Stimulated activated CD4-positive, alpha-beta T cell treated with anti-CD3 and anti-CD28 coated beads, TNF-alpha, amount 100 ng/mL, for 4 hours (primary cell): ENCODE measurements at regions not wholly inside any gene's neighbourhood (a gene's known extent, or its start where the extent isn't known, plus 50 kb on each side); places are given as distances from the start of the nearest gene placed in this dataset.

Experiments used
- DNase-seq, 3 experiments: peaks; one replicate each; pipeline ENCODE4 v3.0.0-alpha.2; 2020; ENCODE audit warnings: low read depth in 3 of 3

DNA sequence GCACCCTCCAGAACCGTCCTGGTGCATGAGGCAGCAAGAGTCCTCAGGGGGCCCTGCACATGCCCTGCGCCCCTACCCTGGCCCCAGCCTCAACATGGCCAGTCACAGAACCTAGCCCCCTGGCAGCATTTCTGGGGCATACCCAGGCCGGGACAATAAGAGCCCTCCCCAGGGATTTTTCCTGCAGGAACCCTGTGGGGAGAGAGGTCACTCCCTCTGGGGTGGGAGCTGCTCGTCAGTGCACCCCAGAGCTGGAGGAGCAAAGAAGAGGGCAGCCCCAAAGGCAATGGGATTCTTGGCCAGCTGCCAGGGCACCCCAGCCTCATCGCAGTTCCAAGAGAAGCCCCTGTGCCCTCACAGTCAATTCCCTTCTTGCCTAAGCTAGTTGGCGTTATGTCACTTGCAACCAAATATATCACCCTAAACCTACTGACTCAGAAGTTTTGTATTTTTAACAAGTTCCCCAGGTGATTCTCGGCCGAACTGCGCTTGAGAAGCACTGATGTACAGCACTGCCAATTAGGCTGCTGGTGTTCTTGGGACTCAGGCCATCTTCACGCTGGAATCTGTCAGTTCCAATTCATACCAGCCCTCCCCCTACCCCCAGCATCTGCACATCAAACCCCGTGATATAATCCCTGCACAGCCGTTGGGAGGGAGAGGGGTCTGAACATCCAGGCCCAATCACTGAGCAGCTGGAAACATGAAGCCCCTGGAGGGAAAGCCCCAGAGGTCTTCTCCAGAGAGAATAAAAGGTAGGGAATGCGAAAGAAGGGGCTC is 87.5 kb upstream of the PRR20G start:
- no peak for DNase-seq

DNA sequence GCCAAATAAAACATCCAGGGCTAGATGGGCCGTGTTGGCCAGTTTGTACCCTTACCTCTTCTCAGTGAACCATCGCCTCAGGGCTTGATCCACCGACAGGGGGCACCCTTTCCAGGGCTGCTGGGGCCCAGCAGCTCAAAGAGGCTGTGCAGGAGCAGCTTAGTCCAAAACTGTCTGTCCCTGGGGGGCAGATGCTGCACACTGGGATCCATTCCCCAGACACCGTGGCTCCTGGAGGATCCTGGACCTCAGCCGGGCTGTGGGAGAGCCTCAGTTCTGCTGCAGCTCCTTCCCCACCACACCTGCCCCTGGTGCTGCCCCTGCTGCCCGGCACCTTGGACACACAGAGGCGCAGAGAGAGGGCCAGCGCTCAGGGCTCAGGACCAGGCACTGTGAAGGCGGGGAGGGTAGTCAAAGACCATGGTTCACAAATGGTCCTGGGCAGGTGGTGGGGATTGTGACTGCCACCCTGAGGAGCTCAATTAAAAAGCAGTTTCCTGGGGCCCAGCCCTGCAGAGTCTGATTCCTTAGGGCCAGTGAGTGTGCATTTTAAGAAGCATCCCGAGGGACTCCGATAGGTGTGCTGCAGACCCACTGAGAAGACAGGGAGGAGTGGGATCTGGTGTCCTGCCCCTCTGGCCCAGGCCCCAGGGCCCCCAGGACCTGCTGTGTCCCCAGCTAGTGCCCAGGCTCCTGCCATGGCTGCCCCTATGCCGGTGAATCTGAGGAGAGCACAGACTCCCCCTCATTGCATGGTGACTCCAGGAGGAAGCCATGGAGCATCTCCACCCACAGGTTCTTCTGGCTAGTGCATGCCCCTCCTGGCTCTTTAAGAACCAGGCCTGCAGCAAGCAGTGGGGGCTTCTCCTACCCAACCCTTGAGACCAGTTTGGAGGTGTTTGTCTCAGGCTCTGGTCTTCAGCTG is 86.5 kb upstream of the PRR20G start:
- no peak for DNase-seq

DNA sequence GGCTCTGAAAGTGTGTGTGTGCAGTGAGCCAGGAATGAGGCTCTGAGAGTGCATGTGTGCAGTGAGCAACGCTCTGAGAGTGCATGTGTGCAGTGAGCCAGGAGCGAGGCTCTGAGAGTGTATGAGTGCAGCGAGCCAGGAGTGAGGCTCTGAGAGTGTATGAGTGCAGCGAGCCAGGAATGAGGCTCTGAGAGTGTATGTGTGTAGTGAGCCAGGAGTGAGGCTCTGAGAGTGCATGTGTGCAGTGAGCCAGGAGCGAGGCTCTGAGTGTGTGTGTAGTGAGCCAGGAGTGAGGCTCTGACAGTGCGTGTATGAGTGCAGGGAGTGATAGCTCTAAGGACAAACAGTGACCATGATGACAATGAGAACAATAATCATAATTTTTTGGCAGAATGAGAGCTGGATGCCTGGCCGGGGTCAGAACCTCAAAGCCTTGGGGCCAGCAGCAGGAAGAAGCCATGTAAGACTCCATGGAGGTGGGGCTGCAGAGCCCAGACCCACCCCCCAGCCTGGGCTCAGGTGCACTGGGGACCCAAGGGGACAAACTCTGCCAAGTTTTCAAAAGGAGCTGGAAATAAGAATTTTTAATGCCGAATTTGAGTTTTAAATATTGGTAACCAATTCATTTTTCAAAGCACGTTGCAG is 85.7 kb upstream of the PRR20G start:
- no peak for DNase-seq

DNA sequence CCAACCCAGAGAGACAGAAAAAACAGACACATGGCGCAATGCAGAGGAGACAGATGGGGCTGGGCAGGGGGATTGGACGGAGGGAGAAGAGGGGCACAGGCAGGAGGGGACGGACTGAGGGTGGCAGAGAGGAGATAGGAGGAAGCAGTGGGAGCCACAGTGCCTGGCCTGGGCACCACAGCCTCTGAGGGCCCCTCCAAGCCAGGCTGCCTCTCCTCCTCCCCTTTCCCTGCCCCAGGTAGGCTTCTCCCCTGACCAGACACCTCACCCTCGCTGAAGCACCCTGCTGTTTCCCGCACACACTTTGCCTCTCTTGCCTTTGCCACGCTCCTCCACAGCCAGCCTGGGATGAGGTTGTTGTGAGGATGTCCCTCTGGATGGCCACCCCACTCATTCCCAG is 84.0 kb upstream of the PRR20G start:
- no peak for DNase-seq

DNA sequence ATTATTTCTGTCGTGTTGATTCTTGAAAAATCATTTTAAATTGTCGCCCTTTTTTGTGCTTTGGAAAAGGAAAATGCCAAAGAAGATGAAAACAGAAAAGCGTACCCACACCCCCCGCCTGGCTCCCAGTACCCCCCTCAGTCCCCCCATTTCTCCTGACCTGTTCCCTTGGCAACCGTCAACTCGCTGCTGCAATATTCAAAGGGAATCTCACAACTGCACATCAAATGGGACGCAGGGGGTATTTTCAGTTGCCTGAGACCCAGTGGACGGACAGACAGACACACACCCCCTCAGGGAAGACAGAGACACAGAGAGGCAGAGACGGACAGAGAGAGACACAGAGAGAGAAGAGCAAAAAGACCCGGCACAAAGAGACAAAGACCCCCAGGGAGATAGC is 83.5 kb upstream of the PRR20G start:
- DNase-seq, result no peak

DNA sequence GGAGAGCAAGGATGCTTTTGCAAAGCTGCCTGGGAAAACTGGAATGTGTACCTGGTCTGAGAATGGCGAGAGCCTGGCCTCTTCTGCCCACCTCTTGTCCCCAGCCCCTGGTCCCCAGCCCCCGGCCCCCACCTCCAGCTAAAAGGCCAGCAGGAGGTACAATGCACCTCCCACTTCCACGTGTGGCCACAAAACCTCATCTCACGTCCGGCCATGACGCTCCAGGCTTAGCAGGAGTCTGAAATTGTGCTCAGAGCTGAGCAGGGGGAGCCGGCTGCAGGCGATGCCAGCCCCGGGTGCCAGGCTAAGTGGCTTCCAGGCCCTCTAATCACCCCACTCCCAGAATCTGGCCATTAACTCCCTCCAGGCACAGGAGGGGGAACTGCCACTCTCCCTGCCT is 83.1 kb upstream of the PRR20G start:
- DNase-seq, result no peak

DNA sequence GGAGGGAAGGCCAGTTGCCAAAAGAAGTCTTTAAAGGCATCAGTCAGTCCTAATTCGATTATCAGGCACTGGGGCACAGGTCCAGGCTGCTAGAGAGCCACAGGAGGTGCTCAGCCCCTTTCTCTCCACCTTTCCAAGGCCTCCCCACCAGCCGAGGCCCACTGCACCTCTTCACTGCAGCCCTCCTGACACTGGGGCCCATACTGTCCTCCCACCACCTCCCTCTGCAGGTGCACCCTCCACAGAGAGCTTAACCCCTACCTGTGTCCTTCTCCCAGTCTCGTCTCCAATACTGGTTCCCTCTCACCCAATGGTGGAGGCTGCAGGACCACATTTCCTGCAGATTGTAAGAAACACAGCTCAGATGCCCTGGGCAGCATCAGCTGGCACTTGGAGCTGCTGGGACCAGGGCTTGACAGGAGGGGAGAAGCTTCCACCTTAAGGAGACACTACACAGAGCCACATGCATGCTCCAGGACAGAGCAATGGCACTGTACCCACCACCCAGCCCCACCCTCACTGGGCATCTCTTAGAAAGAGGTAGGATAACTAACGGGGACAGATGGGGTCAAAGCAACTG is 81.6 kb upstream of the PRR20G start:
- DNase-seq, result no peak

DNA sequence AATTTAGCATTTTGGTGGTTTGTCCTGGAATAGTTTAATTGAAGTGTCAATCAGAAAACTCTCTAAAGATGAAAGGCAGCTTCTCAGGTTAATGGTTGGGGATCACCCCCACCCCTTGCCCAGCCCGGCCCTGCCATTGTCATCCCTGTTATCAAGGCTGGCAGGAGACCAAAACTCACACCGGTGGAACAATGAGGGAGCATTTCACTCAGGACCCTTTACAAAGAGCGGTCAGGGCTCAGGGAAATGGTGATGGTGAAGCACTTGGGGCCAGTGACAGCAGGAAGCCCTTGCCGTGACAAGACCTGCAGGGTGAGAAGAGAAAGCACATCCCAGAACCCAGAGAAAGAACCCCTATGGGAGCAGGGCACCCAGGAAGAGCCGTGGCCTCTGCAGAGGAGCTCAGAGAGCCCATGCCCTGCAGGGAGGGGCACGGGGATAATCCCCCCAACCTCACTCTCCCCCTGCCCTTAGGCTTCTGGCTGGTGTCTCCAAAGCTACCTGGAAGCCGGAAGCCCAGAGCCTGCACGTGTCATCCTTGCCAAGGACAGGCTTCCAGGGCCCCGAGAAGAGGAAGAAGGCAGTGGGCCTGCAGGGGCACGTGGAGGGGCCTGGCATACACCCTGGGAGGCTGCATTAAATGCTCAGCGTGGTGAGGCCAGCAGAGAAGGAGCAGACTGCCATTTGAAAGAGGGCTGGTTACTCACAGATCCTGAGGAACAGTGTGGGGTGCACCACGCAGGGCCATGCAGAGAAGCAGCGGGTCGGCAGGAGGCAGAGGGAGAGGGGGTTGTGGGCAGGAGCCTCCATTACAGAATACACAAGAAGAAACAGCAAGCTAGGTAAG is 80.6 kb upstream of the PRR20G start:
- DNase-seq, result no peak

DNA sequence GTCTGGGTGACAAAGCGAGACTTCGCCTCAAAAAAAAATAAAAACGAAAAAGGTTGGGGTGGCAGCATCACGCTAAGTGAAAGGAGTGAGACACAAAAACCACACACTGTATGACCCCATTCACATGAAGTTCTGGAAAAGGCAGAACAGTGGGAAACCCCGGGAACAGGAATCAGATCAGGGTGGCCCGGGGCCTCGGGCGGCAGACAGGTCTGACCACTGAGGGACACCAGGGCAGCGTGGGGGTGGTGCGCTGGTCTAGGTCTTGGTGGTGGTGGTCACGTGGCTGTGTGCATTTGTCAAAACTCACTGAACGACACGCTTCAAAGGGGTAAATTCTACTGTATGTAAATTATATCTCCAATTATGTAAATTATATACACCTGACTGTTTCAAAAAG is 79.7 kb upstream of the PRR20G start:
- no peak for DNase-seq

DNA sequence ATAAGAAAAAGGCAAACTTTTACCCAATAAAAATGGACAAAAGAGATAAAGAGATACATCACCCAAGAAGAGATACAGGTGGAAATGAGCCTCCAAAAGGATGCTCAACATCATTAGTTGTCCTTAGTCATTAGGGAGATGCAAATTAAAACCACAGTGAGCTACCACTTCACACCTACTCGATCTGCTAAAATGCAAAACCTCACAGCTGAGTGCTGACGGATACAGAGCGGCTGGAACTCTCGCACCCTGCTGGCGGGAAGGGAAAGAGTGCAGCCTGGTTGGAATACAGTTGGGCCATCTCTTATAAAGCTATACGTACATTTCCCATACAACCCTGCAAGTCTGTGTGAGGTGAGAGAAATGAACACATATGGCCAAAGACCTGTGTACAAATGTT is 78.5 kb upstream of the PRR20G start:
- DNase-seq, result no peak

DNA sequence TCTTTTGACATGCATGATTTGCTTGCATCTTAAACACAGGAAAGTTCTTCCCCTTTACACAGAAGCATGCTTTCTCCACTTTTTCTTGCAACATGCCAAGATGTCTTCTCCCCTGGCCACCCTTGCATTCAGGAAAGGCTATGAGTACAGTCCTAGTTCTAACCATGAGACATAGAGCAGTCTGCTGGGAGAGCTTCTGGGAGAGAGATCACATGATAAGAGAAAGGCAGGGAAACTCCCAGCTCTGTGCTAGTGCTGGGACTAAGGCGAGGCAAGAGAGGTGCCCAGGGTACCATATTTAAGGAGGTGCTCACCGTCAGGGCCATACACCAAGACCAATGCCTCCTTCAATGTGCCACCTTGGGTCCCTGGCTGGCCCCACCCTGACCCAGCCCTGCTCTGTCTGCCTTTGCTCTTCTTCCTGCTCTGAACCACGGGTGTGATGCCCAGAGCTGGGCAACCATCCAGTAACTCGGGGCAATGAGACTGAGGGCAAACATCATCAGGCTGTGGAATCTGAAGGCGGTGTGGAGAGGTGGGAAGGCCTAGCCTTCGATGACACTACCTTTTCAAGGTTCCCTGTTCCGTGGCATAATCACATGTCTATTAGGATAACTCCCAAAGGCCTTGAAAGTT is 77.4 kb upstream of the PRR20G start:
- DNase-seq, result no peak

DNA sequence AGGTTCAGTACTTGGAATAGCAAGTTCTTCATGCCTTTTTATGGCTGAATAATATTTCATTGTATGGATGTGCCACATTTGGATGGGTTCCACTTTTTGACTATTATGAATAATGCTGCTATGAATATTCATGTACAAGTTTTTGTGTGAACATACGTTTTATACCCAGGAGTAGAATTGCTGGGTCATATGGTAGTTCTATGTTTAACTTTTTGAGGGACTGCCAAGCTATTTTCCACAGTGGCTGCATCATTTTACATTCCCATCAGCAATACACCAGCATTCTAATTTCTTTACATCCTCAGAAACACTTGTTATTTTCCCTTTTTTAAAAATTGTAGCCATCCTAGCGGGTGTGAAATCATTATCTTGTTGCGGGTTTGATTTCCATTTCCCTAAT is 76.0 kb upstream of the PRR20G start:
- DNase-seq, result no peak

DNA sequence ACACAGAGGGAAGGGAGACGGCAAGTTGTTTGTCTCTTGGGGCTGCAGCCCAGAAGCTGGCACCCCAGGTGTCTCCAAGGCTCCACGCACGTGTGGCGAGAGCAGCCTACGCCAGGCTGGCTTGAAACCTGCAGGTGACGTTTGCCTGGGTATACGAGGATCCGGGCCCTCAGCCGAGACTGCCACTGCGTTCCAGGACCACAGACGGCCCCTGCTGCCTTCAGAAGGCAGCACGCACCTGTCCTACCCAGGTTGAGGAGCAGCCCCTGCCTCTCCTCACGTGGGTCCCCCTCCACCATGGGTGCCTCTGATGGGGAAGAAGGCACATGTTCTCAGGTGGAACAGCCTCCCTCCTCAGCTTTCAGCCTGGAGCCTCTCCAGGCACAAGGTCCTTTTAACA is 75.3 kb upstream of the PRR20G start:
- no peak for DNase-seq

DNA sequence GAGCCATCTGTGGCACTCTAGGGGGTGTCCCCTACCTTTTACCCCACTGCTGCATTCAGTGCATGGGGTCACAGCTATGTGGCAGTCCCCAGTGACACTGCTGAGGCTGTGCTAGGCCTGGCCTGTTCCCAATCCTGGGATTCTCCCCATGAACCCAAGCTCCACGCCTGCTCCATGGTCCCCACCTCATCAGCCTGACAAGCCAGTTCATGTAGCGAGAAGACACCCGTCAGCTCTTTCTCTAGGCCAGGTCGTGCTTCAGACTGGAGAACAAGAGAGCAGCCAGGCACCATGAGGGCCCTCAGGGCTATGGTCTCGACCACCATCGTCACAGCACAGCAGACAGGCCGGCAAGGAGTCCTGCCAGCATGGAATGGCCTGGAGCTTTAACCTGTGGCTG is 72.8 kb upstream of the PRR20G start:
- DNase-seq, result no peak

DNA sequence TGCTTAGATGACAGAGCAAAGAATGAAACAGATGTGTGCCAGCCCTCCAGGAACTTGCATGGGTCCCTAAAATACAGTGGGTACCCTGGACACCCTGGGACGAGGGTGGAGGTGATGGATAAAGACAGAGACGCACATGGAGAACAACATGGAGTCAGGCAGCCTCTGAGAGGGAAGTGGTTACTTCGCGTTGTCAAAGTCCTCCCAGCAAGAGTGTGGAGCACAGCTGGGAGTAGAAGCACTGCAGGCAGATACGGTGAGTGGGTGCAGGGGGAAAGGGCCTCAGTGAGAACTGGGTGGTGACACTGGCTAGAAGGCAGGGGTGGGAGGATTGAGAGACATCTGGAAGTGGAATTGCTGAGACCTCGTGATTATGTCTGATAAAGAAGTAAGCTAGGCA is 70.8 kb upstream of the PRR20G start:
- no peak for DNase-seq

DNA sequence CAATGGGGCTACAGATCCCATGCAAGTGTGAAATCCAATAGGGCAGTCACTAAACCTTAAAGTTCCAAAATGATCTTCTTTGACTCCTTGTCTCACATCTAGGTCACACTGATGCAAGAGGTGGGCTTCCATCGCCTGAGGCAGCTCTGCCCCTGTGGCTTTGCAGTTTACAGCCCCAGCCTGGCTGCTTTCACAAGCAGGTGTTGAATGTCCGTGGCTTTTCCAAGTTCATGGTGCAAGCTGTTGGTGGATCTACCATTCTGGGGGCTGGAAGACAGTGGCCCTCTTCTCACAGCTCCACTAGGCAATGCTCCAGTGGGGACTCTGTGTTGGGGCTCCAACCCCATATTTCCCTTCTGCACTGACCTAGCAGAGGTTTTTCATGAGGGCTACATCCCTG is 68.5 kb upstream of the PRR20G start:
- DNase-seq, result no peak

DNA sequence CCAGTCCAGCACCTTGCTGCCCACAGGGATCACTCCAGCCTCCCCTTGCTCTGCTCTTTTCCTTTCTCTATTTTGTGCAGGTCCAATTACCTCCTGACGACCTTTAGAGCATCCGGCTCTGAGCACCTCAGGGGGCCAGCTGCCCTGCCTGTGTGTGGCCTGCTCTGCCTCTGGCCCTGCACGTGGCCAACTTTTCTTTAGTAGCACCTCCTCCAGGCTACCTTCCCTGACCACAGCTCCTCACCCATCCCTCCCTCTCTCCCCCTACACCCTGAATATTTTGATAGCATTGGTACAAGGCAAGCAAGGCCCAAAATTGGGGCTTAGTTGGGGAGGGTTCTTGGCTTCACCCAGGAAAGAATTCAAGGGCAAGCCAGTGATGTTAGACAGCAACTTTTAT is 66.9 kb upstream of the PRR20G start:
- DNase-seq, result no peak

DNA sequence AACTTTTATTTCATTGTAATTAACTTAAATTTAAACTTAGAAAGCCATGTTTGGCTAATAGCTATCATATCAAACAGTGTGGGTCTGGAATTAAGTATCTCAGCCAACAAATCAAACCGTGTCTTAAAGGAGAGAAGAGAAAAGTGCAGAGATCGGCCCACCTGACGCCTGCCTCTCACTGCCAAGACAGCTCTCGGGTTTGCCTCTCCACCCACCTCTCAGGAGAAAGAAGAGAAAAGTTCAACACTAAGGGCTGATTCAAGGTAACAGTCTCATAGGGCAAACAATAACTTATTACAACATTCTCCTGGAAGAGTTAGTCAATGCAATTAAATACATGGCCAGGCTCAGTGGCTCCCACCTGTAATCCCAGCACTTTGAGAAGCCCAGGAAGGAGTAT is 64.8 kb upstream of the PRR20G start:
- DNase-seq, result no peak

DNA sequence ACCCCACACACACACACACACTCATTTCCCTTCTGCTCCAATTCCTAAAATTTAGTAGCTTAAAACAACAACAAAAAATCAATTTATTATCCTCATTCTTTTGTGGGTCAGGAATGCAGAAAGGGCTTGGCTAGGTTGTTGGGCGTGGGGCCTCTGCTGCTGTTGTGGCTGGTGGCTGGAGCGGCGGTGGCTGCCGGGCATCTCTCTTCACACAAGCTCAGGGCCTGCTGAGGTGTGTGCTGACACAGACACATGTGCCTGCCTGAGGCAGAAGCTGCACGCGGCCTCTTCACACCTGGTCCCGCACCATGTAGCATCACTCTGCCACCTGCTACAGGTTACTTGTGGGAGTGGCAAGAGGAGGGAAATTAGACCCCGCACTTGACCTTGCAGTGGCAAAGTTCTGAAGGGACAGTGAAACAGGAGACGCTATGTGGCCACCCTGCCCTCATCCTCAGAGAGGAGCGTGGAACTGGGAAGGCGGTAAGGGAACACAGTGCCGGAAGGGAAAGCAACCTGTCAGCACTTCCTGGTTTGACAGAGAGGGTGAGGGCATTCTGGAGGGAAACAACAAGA is 64.0 kb upstream of the PRR20G start:
- DNase-seq, result no peak

DNA sequence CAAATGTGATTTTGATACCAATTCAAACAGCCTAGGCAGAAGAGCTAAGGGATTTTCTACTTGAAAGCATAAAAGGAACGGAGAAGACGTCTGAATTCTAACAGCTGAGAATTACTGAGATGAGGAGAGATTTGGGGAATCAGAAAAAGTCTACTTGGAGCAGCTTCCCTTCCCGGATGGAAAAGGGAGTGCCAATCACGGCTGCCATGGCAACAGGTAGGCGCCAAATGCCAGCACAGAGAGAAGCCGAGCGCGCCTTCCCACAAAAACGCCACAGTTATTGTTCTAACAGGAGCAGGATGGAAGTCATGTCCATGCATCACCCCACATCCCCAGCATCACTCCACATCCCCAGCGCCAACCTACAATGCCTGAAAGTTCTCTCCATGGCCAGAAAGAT is 63.5 kb upstream of the PRR20G start:
- no peak for DNase-seq
